Erythroblast (primary cell): ENCODE measurements at regions not wholly inside any gene's neighbourhood (a gene's known extent, or its start where the extent isn't known, plus 50 kb on each side); places are given as distances from the start of the nearest gene placed in this dataset.

Experiments
- GATA1 ChIP-seq: IDR thresholded peaks from 2 replicates; pipeline ENCODE4 v1.6.1; 2011; ENCODE audit warnings: low read depth, mild to moderate bottlenecking, control low read depth, low read length, moderate library complexity
- POLR2A ChIP-seq: IDR thresholded peaks from 2 replicates; pipeline ENCODE4 v1.6.1; 2011; ENCODE audit warnings: mild to moderate bottlenecking, low read length

- no peak for TF ChIP-seq POLR2A
- TF ChIP-seq GATA1, result no peak
Observed at GRCh38 chr2:14199040-14199439, 433.5 kb upstream of the LRATD1 start.
